HCT116 (cell line): ENCODE measurements at regions not wholly inside any gene's neighbourhood (a gene's known extent, or its start where the extent isn't known, plus 50 kb on each side); places are given as distances from the start of the nearest gene placed in this dataset.
"Not testable (repeated sequence)": the region's sequence is repeated elsewhere in the genome, so short reads cannot be mapped to it uniquely, and the experiment has no call there.

Experiments used
- ATAC-seq: fragments of 200-7000 bp; cut with Tn5 transposase; 2 replicates; pipeline ENCODE4 v1.9.1; 2020; ENCODE audit warnings: mild to moderate bottlenecking, moderate library complexity
- BruUV-seq: library from RNA; stranded (reverse); fragments of 400-500 nt; replicated peaks from 2 replicates; lab custom pipeline; 2021; lab: Mats Ljungman, UMichigan
- CTCF ChIA-PET: fragments of 300-600 bp; sonication (Branson Sonifier 250); formaldehyde crosslinking; loops from one replicate; lab custom pipeline; 2021; ENCODE audit warnings: antibody characterized with exemption; lab: Charles Lee
- POLR2A ChIA-PET: fragments of 300-600, 350-600 bp; sonication (Branson Sonifier 250); formaldehyde crosslinking; loops from one replicate; lab custom pipeline; 2021; ENCODE audit warnings: antibody characterized with exemption; lab: Charles Lee
- RAD21 ChIA-PET, 2 experiments: fragments of 300-600 bp; sonication (Branson Sonifier 250); formaldehyde crosslinking; loops; one replicate each; lab custom pipeline; 2023; ENCODE audit warnings: low total read pairs in 2 of 2; ENCODE audit not compliant: uncharacterized antibody in 2 of 2, unreplicated experiment in 2 of 2, low non-redundant PET in 1 of 2; lab: Charles Lee
- DNase-seq: peaks from one replicate; pipeline ENCODE4 v3.0.0-alpha.2; 2010; ENCODE audit warnings: low read depth, low spot score
- H2AFZ ChIP-seq: fragments of 200-600 bp; shearing (Covaris generic), sonication (generic); 2 replicates; pipeline ENCODE4 v1.6.1; 2017; ENCODE audit warnings: low read depth, mixed run types, mixed read lengths, antibody characterized with exemption, low read length; ENCODE audit not compliant: poor library complexity, severe bottlenecking
- H3K27ac ChIP-seq: 2 replicates; pipeline ENCODE4 v1.5.1; 2012; ENCODE audit warnings: low read depth, low read length
- H3K27me3 ChIP-seq: fragments of 200-600 bp; sonication (generic); 2 replicates; pipeline ENCODE4 v1.6.1; 2016; ENCODE audit warnings: mixed run types, low read length, mixed read lengths; ENCODE audit not compliant: insufficient read depth
- H3K36me3 ChIP-seq, 2 experiments: fragments of 200-500 bp in 1 of 2; fragments of 200-600 bp in 1 of 2; sonication (Bioruptor generic) in 1 of 2; sonication (generic) in 1 of 2; 2 replicates each; pipeline versions ENCODE4 v1.5.1 to v1.6.1; 2014 to 2016; ENCODE audit warnings: low read length in 2 of 2, inconsistent platforms in 1 of 2, mixed read lengths in 1 of 2, mixed run types in 1 of 2; ENCODE audit not compliant: insufficient read depth in 2 of 2, control insufficient read depth in 1 of 2
- H3K4me1 ChIP-seq, 2 experiments: fragments of 200-600 bp in 1 of 2; sonication (generic) in 1 of 2; 2 replicates each; pipeline versions ENCODE4 v1.5.1 to v1.6.1; 2012 to 2017; ENCODE audit warnings: low read length in 2 of 2, inconsistent platforms in 1 of 2, mild to moderate bottlenecking in 1 of 2, mixed read lengths in 1 of 2, mixed run types in 1 of 2, moderate library complexity in 1 of 2; ENCODE audit not compliant: insufficient read depth in 2 of 2, control insufficient read depth in 1 of 2
- H3K4me2 ChIP-seq: fragments of 200-600 bp; sonication (generic); 2 replicates; pipeline ENCODE4 v1.6.1; 2017; ENCODE audit warnings: mixed run types, low read length, mixed read lengths
- H3K4me3 ChIP-seq, 2 experiments: fragments of 200-600 bp in 1 of 2; sonication (generic) in 1 of 2; replicated peaks in 1 of 2; 2 replicates each; pipeline ENCODE4 v1.5.1; 2011 to 2016; ENCODE audit warnings: low read length in 2 of 2, control low read depth in 1 of 2, low read depth in 1 of 2, mild to moderate bottlenecking in 1 of 2, mixed read lengths in 1 of 2, mixed run types in 1 of 2
- H3K79me2 ChIP-seq: fragments of 200-600 bp; sonication (generic); 2 replicates; pipeline ENCODE4 v1.6.1; 2017; ENCODE audit warnings: mild to moderate bottlenecking, mixed run types, low read length, moderate library complexity, mixed read lengths; ENCODE audit not compliant: insufficient read depth
- H3K9ac ChIP-seq: fragments of 200-600 bp; sonication (generic); 2 replicates; pipeline ENCODE4 v1.6.1; 2016; ENCODE audit warnings: low read length, mixed read lengths
- H3K9me2 ChIP-seq: fragments of 200-600 bp; sonication (generic), shearing (Covaris generic); 2 replicates; pipeline ENCODE4 v1.6.1; 2017; ENCODE audit warnings: mixed run types, mild to moderate bottlenecking, moderate library complexity; ENCODE audit not compliant: insufficient read depth
- H3K9me3 ChIP-seq, 2 experiments: fragments of 200-500 bp in 1 of 2; fragments of 200-600 bp in 1 of 2; sonication (Bioruptor generic) in 1 of 2; sonication (generic) in 1 of 2; 2 replicates each; pipeline ENCODE4 v1.6.1; 2014 to 2017; ENCODE audit warnings: low read length in 2 of 2, mixed read lengths in 2 of 2, inconsistent platforms in 1 of 2, low read depth in 1 of 2, mild to moderate bottlenecking in 1 of 2, mixed run types in 1 of 2, moderate library complexity in 1 of 2; ENCODE audit not compliant: control insufficient read depth in 1 of 2, insufficient read depth in 1 of 2
- H4K20me1 ChIP-seq: fragments of 200-600 bp; sonication (generic), shearing (Covaris generic); 2 replicates; pipeline ENCODE4 v1.6.1; 2017; ENCODE audit warnings: mixed run types, mild to moderate bottlenecking, moderate library complexity; ENCODE audit not compliant: insufficient read depth
- intact Hi-C: fragments of 100-400 bp; cut with micrococcal nuclease; formaldehyde crosslinking; loops from 2 replicates; pipeline ENCODE4 v1.10.0; 2022

DNA sequence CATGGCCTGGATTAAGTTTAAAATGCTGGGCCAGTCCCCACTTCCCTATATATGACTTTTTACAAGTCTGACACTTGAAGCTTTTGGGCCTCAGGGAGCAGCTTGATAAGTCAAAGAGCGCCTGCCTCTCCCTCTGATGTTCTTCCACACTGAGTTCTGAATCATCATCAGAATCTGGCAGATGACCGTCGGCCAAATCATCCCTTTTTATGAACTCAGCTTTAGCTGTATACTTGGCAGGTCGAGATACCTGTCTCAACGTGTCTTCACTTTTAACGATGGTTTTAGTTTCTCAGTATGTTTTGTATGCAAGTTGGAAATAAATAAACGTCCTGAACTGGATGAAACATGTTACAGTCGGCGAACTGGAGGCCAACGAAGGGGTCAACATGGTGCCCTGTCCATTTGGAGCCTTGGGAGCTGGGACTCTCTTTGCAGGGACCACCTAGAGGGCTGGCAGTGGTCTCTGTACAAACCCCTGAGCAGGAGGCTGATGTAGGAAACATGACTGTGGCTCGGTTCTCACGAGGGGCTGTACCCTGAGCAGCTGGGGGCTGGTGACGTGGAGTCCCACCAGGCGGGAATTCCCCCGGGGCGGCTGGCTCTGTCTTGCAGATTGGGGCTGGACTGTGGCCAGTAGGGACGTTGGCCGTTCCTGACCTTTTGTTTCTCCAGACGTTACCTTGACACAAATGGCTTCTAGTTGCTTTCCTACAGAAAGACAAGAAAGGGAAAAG is 192.2 kb upstream of the PRKX start:
- H3K4me2 ChIP-seq, H3K4me1 ChIP-seq, RAD21 ChIA-PET, H3K27ac ChIP-seq, H3K9me3 ChIP-seq, DNase-seq, intact Hi-C loops, ATAC-seq, H3K9ac ChIP-seq, H3K27me3 ChIP-seq, CTCF ChIA-PET, POLR2A ChIA-PET, H3K9me2 ChIP-seq, H3K36me3 ChIP-seq, H2AFZ ChIP-seq, H4K20me1 ChIP-seq, H3K4me3 ChIP-seq, BruUV-seq, H3K79me2 ChIP-seq: not testable (repeated sequence)

DNA sequence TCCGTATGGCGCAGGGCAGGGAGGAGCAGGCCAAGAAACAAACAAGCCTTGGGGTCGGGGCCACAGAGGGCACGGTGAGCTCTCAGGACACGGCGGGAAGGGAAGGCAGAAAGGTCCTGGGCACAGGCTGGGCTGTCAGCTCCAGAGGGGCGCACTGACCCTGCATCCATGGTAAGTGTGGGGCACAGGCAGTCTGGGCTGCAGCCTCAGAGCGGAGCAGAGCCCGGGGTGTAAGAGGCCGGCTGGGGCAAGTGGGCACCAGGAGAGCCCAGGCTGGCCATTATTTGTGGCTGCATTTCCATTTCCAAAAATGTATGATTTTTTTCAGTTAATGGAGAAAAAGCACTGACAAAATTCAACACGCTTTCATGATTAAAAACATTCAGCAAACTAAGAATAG is 188.8 kb upstream of the PRKX start:
- H3K4me3 ChIP-seq, RAD21 ChIA-PET, DNase-seq, H3K9ac ChIP-seq, H3K27me3 ChIP-seq, BruUV-seq, H2AFZ ChIP-seq, ATAC-seq, H3K9me3 ChIP-seq, H3K27ac ChIP-seq, H3K36me3 ChIP-seq, H3K79me2 ChIP-seq, H4K20me1 ChIP-seq, intact Hi-C loops, H3K4me1 ChIP-seq, CTCF ChIA-PET, H3K4me2 ChIP-seq, H3K9me2 ChIP-seq, POLR2A ChIA-PET: not testable (repeated sequence)

DNA sequence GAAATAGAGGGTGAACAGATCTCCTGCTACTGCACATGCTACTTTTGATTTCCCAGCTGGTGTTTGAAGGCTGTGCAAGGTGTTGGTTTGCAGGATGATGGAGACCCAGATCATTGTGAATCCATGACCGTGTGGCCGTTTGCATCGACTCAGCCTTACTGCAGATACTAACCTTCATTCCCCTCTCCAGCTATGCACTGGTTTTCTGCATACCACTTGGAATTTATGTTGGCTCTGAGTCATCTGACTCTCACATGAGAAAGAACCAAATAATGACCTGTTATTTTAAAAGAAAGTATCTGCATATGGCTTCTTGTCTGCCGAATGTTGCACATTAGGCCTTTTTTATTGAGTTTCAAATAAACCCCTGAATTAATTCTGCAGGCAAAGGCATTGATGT is 183.3 kb upstream of the PRKX start:
- H3K79me2 ChIP-seq, POLR2A ChIA-PET, H3K4me1 ChIP-seq, H3K27ac ChIP-seq, ATAC-seq, CTCF ChIA-PET, H2AFZ ChIP-seq, RAD21 ChIA-PET, H3K4me2 ChIP-seq, BruUV-seq, H3K9me2 ChIP-seq, H3K4me3 ChIP-seq, intact Hi-C loops, H4K20me1 ChIP-seq, DNase-seq, H3K36me3 ChIP-seq, H3K9ac ChIP-seq, H3K9me3 ChIP-seq, H3K27me3 ChIP-seq: not testable (repeated sequence)

DNA sequence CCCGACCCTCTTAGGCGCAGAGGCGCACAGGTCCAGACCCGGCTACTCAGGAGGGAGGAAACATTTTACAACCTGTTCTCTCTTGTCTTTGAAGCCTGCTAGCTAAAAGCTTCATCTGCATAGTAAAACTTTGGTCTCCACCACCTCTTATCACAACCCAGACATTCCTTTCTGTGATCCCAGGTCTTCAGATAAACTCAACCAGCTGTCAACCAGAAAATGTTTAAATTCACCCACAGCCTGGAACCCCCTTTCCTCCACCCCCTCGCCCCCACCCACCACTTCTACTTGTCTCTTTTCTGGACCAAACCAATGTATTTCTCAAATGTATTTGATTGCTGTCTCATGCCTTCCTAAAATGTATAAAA is 169.1 kb upstream of the PRKX start:
- H3K4me2 ChIP-seq, H3K9me3 ChIP-seq, H3K9me2 ChIP-seq, RAD21 ChIA-PET, POLR2A ChIA-PET, H3K4me1 ChIP-seq, intact Hi-C loops, ATAC-seq, H3K27me3 ChIP-seq, H3K9ac ChIP-seq, H3K36me3 ChIP-seq, H3K27ac ChIP-seq, H3K79me2 ChIP-seq, DNase-seq, H3K4me3 ChIP-seq, H4K20me1 ChIP-seq, CTCF ChIA-PET, H2AFZ ChIP-seq, BruUV-seq: not testable (repeated sequence)
